Spleen (tissue), 7 donors: ENCODE measurements at regions not wholly inside any gene's neighbourhood (a gene's known extent, or its start where the extent isn't known, plus 50 kb on each side); places are given as distances from the start of the nearest gene placed in this dataset.

Source experiments
- POLR2A ChIP-seq, 3 donors: fragments of 450-650 bp; IDR thresholded peaks; one replicate each; pipeline ENCODE4 v1.5.1; 2017; ENCODE audit warnings: antibody characterized with exemption in 3 of 3, mild to moderate bottlenecking in 1 of 3
- POLR2AphosphoS5 ChIP-seq, 3 donors: sonication (generic); formaldehyde crosslinking; IDR thresholded peaks; one replicate each; pipeline ENCODE4 v1.5.1; 2017; ENCODE audit warnings: antibody characterized with exemption in 3 of 3
- TF ChIP-seq, protein P1 (sequence below), 11 experiments: fragments of 200-600 bp in 7 of 11; fragments of 450-650 bp in 4 of 11; sonication (generic) in 4 of 11; IDR thresholded peaks in 8 of 11; conservative IDR thresholded peaks in 3 of 11; 1 replicate in 7 of 11; 2 replicates in 4 of 11; pipeline versions ENCODE4 v1.4.0 to v1.8.0; 2016 to 2021; ENCODE audit warnings: antibody characterized with exemption in 11 of 11, inconsistent platforms in 4 of 11, mild to moderate bottlenecking in 1 of 11
- donor health status: DM: no; HTN: no; CAD: no; lungs with moderate emphysema.
- donor health status: DM: no; HTN: no; CAD: no.
- donor health status: DM: no; HTN: no; CAD: no.

- no peak for TF ChIP-seq POLR2AphosphoS5 (IDR thresholded peaks at IDR 0.05)
- TF ChIP-seq, protein P1, sequence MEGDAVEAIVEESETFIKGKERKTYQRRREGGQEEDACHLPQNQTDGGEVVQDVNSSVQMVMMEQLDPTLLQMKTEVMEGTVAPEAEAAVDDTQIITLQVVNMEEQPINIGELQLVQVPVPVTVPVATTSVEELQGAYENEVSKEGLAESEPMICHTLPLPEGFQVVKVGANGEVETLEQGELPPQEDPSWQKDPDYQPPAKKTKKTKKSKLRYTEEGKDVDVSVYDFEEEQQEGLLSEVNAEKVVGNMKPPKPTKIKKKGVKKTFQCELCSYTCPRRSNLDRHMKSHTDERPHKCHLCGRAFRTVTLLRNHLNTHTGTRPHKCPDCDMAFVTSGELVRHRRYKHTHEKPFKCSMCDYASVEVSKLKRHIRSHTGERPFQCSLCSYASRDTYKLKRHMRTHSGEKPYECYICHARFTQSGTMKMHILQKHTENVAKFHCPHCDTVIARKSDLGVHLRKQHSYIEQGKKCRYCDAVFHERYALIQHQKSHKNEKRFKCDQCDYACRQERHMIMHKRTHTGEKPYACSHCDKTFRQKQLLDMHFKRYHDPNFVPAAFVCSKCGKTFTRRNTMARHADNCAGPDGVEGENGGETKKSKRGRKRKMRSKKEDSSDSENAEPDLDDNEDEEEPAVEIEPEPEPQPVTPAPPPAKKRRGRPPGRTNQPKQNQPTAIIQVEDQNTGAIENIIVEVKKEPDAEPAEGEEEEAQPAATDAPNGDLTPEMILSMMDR (IDR thresholded peaks at IDR 0.05 in 8 of 11, conservative IDR thresholded peaks at IDR 0.05 in 3 of 11), result no peak
- no peak for TF ChIP-seq POLR2A (IDR thresholded peaks at IDR 0.05)
Observed at GRCh38 chr11:134463716-134464115, 51.7 kb upstream of the B3GAT1 start.
